ENCODE measurements at regions not wholly inside any gene's neighbourhood (a gene's known extent, or its start where the extent isn't known, plus 50 kb on each side); places are given as distances from the start of the nearest gene placed in this dataset.

DNA sequence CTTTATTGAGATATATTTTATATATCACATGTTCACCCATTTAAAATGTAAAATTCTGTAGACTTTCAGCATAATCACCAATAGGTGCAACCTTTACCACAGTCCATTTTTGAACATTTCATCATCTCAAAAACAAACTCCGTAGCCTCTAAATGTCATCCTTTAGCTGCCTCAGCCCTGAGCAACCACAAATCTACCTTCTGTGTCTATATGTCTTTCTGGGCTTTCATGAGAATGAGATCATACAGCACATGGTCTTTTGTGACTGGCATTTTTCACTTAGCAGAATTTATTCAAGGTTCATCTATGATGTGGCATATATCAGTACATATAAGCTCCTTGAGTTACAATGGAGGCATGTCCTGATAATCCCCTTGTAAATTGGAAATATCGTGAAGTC is 320.5 kb downstream of the ETS1 start:
- DNase-seq = no peak

DNA sequence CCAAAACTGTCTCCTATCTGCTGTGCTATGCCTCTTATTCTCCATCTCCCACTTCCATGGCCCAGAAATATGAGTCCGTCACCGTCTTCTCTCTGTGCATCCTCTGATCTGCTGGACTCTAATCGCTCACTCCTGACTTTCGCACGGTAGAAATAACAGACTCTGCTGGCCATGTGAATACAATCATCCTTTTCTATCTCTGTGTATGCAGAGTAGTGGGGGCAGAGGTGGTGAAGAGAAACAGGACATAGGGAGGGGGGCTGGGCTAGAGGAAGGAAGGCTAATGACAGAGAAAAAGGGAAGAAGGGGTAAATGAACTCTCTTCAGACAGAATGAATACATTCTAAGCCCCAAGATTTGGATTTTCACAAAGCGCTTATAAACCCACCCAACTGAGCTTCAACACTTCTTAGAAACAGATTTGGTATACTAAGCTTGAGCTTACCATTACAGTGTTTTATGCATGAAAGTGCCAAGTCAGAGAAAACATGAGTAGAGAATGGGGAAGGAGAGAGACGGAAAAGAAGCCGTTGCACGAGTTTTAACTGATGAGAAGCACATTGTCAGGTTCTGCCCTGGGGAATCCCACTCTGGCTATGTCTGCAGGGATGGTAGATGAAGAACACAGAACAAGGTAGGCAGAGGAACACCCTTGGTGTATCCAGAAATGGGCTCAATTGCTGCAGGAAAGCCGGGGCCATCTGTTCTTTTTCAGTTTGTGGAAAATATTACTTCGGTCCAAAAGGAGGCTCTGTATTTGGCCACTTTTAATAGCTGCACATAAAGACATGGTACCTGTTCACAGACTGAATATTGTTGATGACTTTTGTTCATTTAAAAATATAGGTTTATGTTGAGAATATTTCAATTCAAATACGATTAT is 324.7 kb downstream of the ETS1 start:
- no peak for DNase-seq

GRCh38 chr11:128261011-128261421 is 326.3 kb downstream of the ETS1 start:
- no peak for DNase-seq

GRCh38 chr11:128260398-128260797 is 327.0 kb downstream of the ETS1 start:
- DNase-seq = no peak

DNA sequence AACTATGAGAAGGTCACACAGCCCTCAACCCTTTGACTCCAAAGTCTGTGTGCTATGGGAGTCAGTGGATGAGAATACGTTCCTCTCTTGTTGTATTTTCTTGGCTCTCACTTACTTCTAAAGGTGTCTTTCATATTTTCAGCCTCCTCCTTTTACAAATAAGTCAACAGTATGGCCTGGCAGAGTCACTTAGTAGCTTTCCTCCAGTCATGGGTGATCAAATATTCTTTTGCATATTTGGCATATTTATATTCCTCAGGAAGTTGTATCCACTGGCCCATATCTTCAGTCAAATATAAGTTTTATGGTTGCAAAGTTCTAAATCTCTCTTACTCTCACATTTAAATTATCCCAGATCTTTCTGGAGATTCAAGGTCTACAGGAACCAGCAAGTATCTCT is 327.5 kb downstream of the ETS1 start:
- no peak for DNase-seq

DNA sequence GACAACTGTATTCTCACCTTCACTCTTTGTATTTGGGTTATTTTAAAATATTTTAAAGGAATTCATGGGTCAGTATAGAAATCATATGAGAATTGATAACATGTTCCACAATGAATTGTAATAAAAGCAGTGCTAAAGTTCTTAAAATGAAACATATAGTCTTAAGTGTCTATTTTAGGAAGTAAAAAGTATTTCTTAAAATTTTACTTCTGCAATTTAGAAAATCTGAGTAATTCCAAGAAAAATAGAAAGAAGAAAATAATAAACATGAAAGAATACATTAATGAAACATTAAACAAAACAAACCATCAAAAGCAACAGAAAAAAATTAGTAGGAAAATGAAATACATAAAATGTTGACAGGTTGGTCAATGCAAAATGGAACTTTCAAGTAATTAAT is 332.4 kb downstream of the ETS1 start:
- no peak for DNase-seq

GRCh38 chr11:128251140-128251539 is 336.2 kb downstream of the ETS1 start:
- DNase-seq = no peak

DNA sequence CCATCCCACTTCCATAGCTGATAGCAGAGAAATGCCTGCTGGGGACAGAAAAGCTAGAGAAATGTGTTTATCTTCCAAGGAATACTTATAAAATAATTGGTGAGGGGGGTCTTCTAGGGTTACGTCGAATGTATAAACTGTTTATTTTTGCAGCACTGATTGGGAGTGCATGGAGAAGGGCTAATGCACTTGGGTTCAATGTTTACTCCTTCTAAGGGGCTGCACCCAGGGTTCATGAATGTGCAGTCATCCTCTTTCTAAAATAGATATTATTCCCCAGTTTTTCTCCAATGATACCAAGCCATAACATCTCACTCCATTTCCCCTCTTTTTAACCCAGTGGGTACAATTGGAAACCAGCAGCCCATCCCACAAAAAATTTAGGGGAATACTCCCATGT is 336.9 kb downstream of the ETS1 start:
- DNase-seq = no peak

- no peak for DNase-seq
These were observed 340.4 kb downstream of the ETS1 start for GRCh38 chr11:128246810-128247594.

DNA sequence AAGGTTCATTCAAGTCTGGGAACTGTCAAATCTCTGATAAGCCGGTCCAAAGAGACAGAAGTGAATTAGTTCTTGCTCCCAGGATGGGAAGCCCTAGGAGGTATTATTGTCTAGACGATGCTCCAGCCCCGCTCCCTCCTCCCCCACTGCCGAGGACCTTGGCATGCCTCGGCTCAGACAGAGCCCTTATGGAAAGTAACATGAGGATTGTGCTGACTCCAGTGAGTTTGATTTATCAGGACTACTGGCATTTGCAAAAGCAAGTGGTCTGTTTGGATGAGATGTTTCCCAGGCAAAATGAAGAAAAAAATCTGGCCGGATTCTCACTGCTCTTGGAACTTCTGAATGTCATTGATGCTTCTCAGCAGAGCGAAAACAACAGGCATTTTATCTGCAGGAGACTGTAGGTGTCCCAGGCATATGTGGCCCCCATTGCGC is 341.0 kb downstream of the ETS1 start:
- DNase-seq = no peak

GRCh38 chr11:128244871-128245270 is 342.5 kb downstream of the ETS1 start:
- DNase-seq = no peak

GRCh38 chr11:128242451-128242850 is 344.9 kb downstream of the ETS1 start:
- no peak for DNase-seq

DNA sequence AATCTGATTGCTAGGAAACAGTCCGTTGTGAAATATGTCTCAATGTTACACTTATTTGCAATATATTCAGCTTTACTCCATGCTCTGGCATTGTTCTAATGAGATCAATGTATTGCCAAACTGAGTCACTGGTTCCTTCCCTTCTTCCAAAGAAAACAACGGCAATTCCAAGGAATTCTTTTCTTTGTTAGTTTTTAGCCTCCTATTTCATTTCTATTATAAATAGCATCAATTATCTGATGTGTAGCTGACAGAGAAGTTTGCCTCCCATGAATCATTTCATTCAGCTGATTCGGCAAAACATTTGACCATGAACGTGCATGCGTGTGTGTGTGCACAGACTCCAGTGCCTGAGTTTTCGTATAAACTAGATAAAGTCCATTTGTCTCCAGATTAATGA is 346.8 kb downstream of the ETS1 start:
- DNase-seq = no peak

DNA sequence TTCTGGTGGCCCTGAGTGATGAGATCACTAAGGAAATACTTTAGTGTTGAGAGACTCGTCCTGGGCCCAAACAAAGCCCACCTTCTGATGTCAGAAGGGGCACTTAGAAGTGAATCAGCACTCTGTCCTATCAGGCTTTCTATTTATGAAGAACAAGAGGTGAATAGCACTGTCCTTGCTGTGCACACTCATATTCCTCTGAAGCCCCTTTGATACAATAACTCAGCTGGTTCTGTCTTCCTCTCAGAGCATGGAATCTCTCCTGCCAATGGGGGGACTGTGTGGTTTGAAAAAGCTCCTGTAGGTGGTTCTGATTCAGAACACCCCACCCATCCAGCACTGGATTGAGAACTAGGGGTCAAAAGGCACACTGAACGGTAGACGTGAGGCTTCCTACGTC is 348.1 kb downstream of the ETS1 start:
- no peak for DNase-seq

DNA sequence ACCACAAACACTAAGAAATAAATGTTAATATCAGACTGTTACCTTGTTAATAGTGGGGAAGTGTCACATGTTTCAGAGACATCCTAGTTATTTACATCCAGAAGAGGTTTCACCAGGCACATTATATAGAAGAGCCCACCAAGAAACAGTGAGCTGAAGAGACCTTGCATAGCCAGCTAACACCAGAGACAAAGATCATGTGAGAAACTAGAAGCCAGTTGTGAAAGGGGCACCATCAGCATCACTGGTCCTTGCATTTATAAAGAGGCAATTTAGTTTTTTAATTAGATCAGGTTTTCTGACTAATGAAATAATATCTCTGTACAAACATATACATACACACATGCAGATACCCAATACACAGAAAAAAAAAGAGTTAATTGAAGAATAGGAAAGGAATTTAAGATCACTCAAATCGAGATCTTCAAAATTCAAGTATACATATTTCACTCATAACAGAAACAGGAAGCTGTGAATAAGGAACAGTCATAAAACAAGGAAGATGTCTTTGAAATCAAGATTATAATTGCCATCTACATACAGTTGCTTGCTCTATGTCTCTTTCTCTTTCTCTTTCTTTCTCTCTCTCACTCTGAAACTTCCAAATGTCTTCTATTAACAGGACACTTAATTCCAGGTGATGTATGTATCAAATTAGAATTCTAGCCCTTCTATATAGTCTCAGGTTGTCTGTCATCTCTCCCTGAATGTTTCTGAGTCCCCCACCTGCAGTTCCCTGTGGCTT is 348.7 kb downstream of the ETS1 start:
- DNase-seq = no peak

GRCh38 chr11:128236506-128237498 is 350.6 kb downstream of the ETS1 start:
- DNase-seq = no peak

- DNase-seq = no peak
These were observed 351.4 kb downstream of the ETS1 start for GRCh38 chr11:128235958-128236357.

GRCh38 chr11:128235426-128235825 is 351.9 kb downstream of the ETS1 start:
- DNase-seq = no peak

- DNase-seq = no peak
These were observed 353.2 kb downstream of the ETS1 start for GRCh38 chr11:128234143-128234542.

GRCh38 chr11:128232588-128232987 is 354.8 kb downstream of the ETS1 start:
- DNase-seq = no peak
